Upper lobe of left lung (tissue), 4 donors: ENCODE measurements at regions not wholly inside any gene's neighbourhood (a gene's known extent, or its start where the extent isn't known, plus 50 kb on each side); places are given as distances from the start of the nearest gene placed in this dataset.

Source experiments
- EP300 ChIP-seq, 4 donors: sonication (generic); formaldehyde crosslinking; IDR thresholded peaks; one replicate each; pipeline ENCODE4 v1.5.1; 2017; ENCODE audit warnings: antibody characterized with exemption in 4 of 4, control low read depth in 2 of 4
- POLR2AphosphoS5 ChIP-seq, 2 donors: sonication (generic); formaldehyde crosslinking; IDR thresholded peaks; one replicate each; pipeline ENCODE4 v1.5.1; 2017; ENCODE audit warnings: antibody characterized with exemption in 2 of 2

GRCh38 chr17:31605761-31606160, 214.3 kb downstream of the RAB11FIP4 start:
- no peak for TF ChIP-seq POLR2AphosphoS5 (IDR thresholded peaks at IDR 0.05)
- no peak for TF ChIP-seq EP300 (IDR thresholded peaks at IDR 0.05)
